ENCODE measurements at regions not wholly inside any gene's neighbourhood (a gene's known extent, or its start where the extent isn't known, plus 50 kb on each side); places are given as distances from the start of the nearest gene placed in this dataset.

DNA sequence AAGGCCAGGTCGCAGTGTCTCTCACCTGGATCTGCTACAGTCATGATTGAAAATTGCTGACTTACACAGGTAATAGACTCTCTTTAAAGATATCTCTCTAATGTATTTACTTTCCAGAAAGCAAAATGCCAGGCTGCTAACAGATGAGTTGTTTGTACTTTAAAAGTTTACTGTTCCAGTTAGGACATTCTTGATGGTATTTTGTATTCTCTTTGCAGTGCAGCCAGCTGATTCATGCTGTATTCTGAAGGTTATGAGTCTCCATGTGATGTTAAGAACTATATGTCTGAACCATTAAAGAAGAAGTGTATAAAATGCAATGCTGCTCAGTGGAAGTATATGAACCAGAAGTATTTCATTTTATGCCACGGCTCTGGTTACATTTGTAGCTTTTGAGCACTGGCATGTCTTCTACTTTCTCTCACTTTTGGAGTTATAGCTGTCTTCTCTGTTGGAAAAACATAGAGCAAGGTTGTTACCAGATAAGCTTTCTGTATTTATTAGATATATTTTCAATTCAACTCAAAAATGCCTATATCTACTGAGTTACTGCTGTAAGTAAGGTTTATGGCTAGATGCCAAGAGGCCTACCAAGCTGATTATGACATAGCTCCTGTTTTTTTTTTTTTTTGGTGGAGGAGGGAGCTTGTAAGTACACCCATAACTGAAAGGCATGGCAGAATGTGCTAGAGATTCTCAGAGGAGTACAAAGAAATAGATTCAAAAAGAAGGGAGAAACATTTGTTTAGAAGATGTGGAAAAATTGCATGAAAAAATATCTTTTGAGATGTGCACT, 130.5 kb upstream of the MAN1A1 start:
- Histone ChIP-seq H3K4me3 (replicated peaks in 1 of 3; ENCODE audit: insufficient read depth in 1 of 3, low read depth in 2 of 3, low read length in 3 of 3) (no peak overlapping the region), H3K27ac (ENCODE audit: extremely low read length, insufficient read depth, low read length) (no peak overlapping the region), H3K4me1 (ENCODE audit: insufficient read depth, low read length) (no peaks in the 10 kb centered on the region), H4K20me1 (ENCODE audit: insufficient read depth, low read length) (no peaks in the 10 kb centered on the region), H3K9ac (ENCODE audit: insufficient read depth, low read depth, low read length) (no peak overlapping the region), H3K36me3 (replicated peaks in 1 of 2; ENCODE audit: control insufficient read depth in 1 of 2, insufficient read depth in 2 of 2, low read length in 2 of 2) (no peaks in the 10 kb centered on the region), H2AFZ (ENCODE audit: low read length) (no peak overlapping the region), H3K9me3 (ENCODE audit: low read length) (no peaks in the 10 kb centered on the region), H3K27me3 (ENCODE audit: control insufficient read depth in 1 of 2, insufficient read depth in 2 of 2, low read length in 2 of 2) (peaks cover 0 to 15% of the 10 kb centered on the region in 2 experiments; a peak in 1 of 5 replicates), H3K4me2 (ENCODE audit: low read depth, low read length) (no peak overlapping the region), H3K79me2 (ENCODE audit: insufficient read depth, low read length) (no peaks in the 10 kb centered on the region)
- ChIA-PET CTCF (ENCODE audit: low intra/inter-chr PET ratio, low total read pairs) (no interaction called here), POLR2A (no interaction called here)
- in situ Hi-C loops (cut with HindIII; ENCODE audit: extremely low pct_ligation_motif_present, low pct_unique_long_range_greater_than_20kb) (no loop called here), intact Hi-C loops (cut with micrococcal nuclease; ENCODE audit: unreplicated experiment) (no loop called here)
- ATAC-seq (no peak), FAIRE-seq (no peak), DNase-seq (ENCODE audit: low spot score) (no peak)
- no TSS peak for BruUV-seq (replicated peaks)
- 25% methylated on average over 2 of the region's 2 CpGs for WGBS (ENCODE audit: low lambda C conversion rate)
- TF ChIP-seq, protein P1, sequence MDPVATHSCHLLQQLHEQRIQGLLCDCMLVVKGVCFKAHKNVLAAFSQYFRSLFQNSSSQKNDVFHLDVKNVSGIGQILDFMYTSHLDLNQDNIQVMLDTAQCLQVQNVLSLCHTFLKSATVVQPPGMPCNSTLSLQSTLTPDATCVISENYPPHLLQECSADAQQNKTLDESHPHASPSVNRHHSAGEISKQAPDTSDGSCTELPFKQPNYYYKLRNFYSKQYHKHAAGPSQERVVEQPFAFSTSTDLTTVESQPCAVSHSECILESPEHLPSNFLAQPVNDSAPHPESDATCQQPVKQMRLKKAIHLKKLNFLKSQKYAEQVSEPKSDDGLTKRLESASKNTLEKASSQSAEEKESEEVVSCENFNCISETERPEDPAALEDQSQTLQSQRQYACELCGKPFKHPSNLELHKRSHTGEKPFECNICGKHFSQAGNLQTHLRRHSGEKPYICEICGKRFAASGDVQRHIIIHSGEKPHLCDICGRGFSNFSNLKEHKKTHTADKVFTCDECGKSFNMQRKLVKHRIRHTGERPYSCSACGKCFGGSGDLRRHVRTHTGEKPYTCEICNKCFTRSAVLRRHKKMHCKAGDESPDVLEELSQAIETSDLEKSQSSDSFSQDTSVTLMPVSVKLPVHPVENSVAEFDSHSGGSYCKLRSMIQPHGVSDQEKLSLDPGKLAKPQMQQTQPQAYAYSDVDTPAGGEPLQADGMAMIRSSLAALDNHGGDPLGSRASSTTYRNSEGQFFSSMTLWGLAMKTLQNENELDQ (CRISPR knock-in tag; IDR thresholded peaks at IDR 0.05; ENCODE audit: borderline replicate concordance): no peak
- TF ChIP-seq GZF1 (CRISPR knock-in tag; IDR thresholded peaks at IDR 0.05) (no peak), TBX2 (CRISPR knock-in tag; IDR thresholded peaks at IDR 0.05; ENCODE audit: borderline replicate concordance) (no peak), PLSCR1 (CRISPR knock-in tag; IDR thresholded peaks at IDR 0.05; ENCODE audit: borderline replicate concordance) (no peak), MTA1 (CRISPR knock-in tag; IDR thresholded peaks at IDR 0.05; ENCODE audit: borderline replicate concordance) (no peak), AFF4 (CRISPR knock-in tag; IDR thresholded peaks at IDR 0.05) (no peak), MED1 (CRISPR knock-in tag; IDR thresholded peaks at IDR 0.05) (no peak), NR3C1 (CRISPR knock-in tag; IDR thresholded peaks at IDR 0.05) (no peak), ZNF737 (CRISPR knock-in tag; IDR thresholded peaks at IDR 0.05; ENCODE audit: borderline replicate concordance) (no peak), ZNF556 (CRISPR knock-in tag; IDR thresholded peaks at IDR 0.05; ENCODE audit: borderline replicate concordance) (no peak)
